GM12872 (cell line): ENCODE measurements at regions not wholly inside any gene's neighbourhood (a gene's known extent, or its start where the extent isn't known, plus 50 kb on each side); places are given as distances from the start of the nearest gene placed in this dataset.

Source experiments
- CTCF ChIP-seq: IDR thresholded peaks from 3 replicates; pipeline ENCODE4 v1.5.1; 2011; ENCODE audit warnings: low read depth, mild to moderate bottlenecking, low read length, moderate library complexity; ENCODE audit not compliant: insufficient read depth

- TF ChIP-seq CTCF = no peak
These were observed 98.8 kb upstream of the NCKAP5 start for GRCh38 chr2:133667085-133667484.

- no peak for TF ChIP-seq CTCF
These were observed 99.7 kb upstream of the NCKAP5 start for GRCh38 chr2:133667968-133668367.

- TF ChIP-seq CTCF = no peak
These were observed 100.3 kb upstream of the NCKAP5 start for GRCh38 chr2:133668547-133668946.

GRCh38 chr2:133673305-133673905 lies 105.1 kb upstream of the NCKAP5 start:
- no peak for TF ChIP-seq CTCF

- TF ChIP-seq CTCF = no peak
These were observed 105.8 kb upstream of the NCKAP5 start for GRCh38 chr2:133674066-133674432.

GRCh38 chr2:133674433-133675331 lies 106.4 kb upstream of the NCKAP5 start:
- no peak for TF ChIP-seq CTCF

- TF ChIP-seq CTCF = no peak
These were observed 108.3 kb upstream of the NCKAP5 start for GRCh38 chr2:133676392-133677130.
